Stimulated activated CD4-positive, alpha-beta T cell treated with anti-CD3 and anti-CD28 coated beads, TNF-alpha, amount 100 ng/mL, for 24 hours (primary cell): ENCODE measurements at regions not wholly inside any gene's neighbourhood (a gene's known extent, or its start where the extent isn't known, plus 50 kb on each side); places are given as distances from the start of the nearest gene placed in this dataset.

Experiments
- DNase-seq, 3 experiments: peaks; one replicate each; pipeline ENCODE4 v3.0.0-alpha.2; 2020; ENCODE audit warnings: low read depth in 3 of 3

DNA sequence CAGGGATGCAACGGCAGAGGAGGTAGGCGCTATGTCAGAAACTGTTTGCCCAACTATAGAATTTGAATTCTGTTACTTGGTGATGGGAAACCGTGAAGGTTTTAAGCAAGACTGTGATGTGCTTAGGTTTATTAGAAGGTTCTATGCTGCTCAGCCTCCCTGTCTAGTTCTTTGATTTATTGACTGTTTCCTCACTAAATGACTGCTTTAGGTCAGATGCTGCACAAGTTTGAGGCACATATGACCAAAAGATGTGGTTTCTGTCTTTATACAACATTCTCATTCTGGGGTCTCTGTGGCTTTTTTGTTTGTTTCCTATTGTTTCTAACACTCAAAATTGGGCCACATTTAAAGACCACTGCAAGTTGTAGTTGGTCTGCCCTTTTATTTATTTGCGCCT is 323.0 kb upstream of the OBI1 start:
- no peak for DNase-seq

DNA sequence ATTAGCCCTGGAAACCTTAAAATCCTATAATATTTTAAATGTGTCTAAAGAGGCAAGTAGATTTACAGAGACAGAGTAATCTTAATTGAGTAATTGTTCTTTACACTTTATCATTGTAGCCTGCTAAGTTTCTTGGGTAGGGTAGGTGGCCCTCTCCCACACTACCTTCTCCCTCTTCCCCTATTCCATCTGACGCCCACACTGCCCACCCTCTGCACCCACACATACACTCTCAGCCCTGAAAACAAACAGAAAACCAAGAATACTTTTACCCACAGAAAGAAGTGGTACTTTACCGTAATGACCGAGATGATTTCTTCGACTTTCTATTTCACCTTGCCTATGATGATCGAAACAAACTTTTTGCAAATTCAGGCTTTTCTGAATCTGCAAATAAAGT is 320.4 kb upstream of the OBI1 start:
- DNase-seq = no peak

DNA sequence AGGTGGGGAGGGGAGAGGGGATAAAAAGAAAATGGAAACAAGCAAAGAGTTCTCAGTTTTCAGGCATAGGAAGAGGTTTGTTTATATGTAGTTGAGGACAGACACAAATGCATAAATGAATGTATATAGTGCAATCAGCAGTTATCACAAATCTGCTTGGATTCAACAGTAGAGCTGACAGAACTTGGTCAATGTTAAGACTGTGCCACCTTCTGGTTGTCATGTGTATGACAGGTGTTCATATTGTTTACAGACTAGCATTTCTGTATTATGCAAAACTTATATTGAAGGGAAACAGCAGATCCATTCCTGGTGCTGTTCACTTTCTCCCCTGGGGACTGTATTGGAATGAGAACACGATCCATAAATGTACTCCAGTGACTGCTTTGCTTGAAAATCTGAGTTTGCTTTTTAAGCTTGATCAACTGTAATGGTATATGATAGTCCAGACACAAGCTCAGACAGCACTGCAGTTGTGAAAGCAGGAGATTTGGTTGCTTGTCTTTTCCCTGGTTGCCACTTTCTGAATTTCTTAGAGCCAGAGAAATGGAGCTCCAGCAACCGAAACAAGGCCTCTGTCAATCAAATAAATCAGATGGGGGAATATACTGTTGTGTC is 319.5 kb upstream of the OBI1 start:
- peak in 1 of 3 experiments; percentile 5 for DNase-seq

DNA sequence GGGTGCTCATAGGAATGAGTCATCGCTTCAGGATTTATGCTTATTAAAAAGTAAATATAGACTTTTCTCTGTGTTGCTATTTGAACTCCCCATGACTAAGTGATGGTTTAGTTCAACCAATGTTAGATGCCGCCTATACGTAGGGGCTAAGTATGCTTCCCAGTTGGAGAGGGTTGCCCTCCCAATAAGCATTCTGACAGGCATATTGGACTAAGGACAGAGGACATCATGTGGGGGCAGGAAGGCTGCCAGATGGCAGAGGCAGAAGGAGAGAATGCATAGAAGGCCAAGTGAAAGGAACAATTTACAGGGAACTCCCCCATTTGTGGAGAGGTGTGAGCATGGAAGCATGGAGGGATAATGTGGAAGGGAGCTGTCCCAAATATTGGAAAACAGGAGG is 318.4 kb upstream of the OBI1 start:
- no peak for DNase-seq

DNA sequence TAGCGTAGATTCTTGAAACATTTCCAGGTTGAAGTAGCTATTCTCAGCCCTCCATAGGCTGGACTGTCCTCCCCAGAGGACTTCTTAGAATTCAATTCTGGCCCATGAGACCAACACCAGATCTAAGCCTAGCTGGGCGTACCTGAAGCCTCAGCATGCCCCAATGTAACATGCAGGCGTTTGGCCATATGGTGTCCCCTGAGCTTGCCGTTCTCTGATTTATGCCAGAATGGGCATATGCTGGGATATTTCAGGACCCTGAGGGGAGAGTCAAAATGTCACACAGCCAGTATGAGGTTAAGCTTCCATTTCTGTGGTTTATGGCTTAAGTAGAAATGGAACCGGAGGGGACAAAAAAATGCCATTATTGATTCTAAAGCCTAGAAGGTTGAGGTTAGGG is 317.7 kb upstream of the OBI1 start:
- no peak for DNase-seq

DNA sequence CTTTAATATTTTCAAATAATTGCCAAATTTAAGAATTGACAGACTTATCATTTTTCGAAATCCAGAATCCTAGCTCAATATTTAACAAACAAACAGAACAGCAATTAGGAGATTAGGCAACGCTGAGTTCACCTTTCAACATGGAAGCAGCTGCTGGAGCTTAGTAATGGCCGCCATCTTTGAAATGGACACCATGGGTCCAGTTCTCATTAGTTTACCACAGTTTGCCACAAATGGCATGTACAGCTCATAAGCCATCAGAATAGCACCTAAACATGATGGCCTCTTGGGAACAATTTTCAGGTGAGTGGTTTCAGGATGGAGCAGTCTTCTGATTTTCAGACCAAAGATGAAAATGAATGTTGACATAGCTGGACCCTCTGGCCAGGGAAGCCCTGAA is 313.6 kb upstream of the OBI1 start:
- DNase-seq = no peak

DNA sequence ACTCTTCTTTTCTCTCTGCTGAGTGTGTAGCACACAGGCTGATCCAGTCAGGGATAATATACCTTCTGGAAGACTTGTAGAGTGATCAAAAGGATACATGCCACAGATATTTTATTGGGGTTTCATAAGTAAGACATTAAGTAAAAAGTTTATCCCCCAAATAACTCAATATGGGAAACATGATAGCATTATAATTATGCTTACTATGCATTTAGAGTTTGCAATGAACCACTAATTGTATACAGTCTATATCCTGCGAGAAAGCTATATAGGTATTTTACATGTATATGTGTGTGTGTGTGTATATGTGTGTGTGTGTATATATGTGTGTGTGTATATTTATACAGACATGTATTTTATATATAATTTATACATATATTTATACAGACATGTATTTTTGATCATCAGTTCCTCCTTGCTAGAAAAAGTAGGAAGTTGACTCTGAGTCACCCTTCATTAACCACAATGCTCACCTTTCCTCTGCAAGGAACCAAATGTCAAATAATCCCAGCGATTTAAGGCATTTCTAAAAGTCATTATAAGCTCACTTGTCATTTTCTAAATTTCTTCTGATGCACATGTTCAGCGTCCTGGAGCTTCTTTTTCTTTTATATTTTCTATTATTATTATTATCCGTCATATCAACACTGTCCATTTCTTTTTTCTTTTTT is 312.5 kb upstream of the OBI1 start:
- no peak for DNase-seq

DNA sequence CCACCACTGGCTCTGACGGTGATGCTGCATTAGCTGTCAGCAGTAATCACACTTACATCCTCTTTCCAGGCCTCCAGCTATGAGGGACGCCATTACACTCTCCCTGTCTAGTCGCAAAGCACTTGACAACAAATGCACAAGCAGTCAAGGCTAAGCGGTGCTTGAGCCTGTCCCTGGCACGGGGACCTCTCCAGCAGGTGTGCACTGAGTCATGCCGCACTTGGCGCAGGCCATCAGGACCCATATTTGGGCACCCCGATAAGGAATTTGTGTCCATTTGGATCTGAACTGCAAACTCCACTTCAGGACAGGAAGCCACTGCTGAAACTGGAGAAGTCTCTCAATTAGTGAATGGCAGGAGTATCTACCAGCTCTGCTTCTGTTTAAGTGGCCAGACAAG is 301.9 kb upstream of the OBI1 start:
- no peak for DNase-seq

DNA sequence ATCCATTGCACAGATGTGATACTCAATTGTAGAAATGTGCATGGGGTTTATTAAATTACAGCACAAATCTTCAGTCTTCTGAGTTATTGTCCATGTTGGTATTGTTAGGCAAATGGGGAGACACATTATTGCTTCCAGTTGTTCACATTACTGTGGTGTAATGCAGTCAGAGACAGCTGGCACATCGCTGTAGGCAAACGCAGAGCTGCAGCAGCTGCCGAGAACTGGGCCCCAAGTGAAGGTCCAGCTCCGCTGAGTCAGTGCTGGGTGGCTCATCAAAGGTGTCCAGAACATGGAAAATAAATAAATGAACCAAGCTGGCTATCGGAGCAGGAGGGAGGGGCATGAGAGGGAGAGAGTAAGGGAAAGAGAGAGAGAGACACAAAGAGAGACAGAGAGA is 299.1 kb upstream of the OBI1 start:
- no peak for DNase-seq

DNA sequence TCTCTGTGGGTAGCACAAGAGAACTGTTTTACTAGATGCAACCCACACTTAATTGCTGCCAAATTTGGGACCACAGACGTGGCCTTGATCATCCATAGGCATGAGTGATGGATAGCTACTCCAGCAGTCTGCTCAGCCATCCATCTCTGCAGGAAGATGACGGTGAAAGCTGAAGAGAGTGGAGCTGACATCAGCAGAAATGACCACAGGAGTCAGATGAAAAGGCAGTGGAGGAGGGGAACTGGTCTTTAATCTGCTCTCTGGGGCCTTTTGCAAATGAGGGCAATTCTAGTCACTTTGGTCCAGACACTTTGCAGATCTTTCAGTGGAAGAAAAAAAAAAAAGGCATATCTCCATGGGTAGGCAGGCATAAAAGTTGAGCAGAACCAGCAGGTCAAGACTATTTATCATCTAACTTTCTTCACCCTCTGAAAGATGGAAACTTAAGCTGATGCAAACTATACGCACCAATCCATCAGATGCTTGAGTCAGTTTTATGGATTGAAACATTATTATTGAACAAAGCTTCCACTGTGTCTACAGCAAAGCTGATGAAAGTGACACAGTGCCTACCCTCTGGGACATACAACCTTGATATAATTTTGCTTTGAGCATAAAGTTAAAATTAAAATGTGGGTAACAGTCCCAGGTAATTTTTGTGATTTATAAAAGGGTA is 281.6 kb upstream of the OBI1 start:
- no peak for DNase-seq

DNA sequence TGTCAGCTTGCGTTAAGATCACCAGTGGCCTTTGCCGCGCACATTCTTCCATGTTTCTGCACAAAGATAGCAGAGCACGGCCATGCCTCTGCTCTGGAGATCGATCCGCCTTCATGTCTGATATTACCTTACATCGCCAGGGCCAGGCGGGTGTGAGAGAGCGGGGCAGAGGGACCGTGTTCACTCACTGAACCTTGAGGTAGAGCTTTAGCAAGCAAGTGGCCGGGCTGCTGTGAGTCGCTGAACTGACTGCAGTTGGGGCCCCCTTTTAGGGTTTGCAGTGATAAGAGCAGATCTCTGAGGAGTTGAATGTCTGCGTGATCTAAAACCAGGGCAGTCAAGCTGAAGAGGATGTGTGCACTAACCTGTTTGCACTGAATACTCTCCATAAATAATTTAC is 275.4 kb upstream of the OBI1 start:
- DNase-seq = no peak

DNA sequence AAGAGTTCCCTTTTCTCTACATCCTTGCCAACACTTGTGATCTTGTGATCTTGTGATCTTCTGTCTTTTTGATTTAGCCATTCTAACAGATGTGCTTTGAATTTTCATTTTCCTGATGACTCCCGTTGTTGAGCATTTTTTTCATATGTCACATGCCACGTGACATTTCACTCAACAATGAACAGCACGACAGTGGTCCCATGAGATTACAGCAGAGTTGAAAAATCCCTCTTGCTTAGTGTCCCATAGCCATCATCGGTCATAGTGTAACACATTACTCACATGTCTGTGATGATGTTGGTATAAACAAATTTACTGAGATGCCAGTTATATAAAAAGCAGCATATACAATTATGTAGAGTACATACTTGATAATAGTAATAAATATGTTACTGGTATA is 256.1 kb upstream of the OBI1 start:
- no peak for DNase-seq

DNA sequence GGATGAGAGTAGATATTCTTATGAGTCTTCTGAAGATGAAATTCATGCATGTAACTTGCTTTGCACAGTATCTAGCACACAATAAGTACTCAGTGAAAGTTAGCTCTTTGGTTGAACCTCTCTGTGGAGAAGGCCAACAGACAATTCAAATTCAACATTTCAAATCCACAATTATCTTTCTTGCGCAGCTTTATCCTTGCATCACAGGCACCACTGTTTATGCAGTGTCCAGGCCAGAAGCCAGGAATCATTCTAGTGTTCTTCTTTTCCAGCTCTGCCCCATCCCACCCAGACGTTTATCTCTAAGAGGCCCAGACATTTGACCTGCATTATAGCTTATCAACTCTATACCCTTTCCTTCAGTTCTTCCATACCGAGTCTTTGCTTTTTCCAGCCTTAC is 254.7 kb upstream of the OBI1 start:
- no peak for DNase-seq

DNA sequence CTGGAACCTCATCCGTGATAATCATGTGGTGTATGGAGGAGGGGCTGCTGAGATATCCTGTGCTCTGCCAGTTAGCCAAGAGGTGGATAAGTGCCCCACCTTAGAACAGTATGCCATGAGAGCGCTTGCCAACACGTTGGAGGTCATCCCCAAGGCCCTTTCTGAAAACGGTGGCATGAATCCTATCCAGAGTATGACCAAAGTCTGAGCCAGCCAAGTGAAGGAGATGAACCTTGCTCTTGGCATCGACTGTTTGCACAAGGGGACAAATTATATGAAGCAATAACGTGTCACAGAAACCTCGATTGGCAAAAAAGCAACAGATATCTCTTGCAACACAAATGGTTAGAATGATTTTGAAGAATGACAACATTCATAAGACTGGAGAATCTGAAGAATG is 251.2 kb upstream of the OBI1 start:
- DNase-seq = no peak

DNA sequence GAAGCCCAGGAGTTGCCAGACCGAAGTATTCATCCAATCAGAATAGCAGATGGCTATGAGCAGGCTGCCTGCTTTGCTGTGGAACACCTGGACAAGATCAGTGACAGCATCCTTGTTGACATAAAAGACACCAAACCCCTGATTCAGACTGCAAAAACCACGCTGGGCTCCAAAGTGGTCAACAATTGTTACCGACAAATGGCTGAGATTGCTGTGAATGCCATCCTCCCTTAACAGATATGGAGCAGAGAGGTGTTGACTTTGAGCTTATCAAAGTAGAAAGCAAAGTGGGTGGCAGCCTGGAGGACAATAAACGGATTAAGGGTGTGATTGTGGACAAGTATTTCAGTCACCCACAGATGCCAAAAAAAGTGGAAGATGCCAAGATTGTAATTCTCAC is 250.3 kb upstream of the OBI1 start:
- DNase-seq = no peak

DNA sequence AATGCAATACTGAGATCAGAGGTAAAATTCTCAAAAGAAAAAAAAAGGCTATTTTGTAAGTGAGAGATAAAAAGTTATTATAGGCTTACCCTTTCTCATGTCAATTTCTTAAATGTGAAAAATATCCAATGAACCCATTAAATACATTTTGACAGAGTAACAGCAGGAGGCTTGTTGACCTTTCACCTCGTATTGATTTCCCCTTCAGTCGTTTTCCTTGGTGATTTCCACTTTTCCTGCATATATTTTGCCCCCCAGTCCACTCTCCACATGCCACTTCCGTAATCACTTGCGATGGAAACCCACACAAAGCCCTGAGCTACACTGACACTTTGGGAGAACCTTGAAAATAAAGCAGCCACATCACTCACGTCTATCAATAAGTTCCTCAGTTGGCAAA is 248.1 kb upstream of the OBI1 start:
- no peak for DNase-seq

DNA sequence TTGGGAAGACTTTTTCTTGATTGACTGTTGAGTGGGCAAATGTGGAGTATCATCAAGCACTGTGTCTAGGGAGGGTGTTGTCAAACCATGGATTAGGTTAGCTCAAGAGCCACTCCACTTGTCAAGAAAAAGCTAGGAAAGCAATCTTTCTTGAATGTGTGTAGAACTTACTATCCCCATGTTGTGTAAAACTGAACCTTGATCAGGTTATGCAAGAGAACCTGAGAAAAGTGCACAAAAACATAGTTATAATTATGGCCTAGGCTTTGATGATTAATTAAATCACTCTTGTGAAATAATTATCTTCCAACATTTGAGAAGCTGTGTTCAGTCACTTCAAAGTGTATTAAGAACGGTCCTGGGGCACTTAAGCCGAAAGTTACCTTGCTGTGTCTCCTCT is 238.2 kb upstream of the OBI1 start:
- no peak for DNase-seq

DNA sequence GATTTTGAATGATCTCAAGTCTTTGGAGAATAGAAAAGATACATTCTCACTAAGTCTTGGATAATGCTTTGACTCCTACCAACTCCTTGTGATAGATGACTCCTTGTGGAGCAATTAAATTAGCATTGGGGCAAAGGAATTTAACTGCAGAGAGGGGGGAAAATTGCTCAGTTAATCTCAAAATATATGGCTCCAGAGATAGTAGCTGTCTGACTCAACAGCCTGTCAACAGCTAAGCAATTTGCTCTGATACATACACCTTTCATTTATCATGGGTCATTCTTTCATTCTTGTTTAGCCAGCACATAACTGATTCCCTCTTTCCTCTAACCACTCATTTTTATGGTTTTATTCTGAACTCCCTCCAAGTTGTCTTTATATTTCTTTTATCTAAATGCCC is 225.6 kb upstream of the OBI1 start:
- no peak for DNase-seq

DNA sequence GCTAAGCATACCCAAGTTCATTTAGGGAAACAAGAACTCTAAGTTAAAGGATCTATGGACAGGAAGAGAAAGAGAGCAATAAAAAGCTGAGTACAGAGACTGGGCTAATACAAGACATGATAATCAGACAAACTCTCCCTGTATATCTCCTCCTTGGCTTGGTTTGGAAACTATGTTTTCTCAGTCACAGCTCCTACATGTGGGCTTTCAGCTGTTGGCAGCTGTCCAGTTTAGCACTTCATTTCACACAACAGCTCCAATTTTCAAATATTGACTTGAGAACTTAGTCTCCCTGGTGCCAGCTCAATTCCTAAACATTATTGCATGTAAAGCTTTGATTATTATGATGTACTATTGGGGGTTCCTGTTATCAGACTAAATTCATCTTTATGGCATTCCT is 222.8 kb upstream of the OBI1 start:
- DNase-seq = no peak

DNA sequence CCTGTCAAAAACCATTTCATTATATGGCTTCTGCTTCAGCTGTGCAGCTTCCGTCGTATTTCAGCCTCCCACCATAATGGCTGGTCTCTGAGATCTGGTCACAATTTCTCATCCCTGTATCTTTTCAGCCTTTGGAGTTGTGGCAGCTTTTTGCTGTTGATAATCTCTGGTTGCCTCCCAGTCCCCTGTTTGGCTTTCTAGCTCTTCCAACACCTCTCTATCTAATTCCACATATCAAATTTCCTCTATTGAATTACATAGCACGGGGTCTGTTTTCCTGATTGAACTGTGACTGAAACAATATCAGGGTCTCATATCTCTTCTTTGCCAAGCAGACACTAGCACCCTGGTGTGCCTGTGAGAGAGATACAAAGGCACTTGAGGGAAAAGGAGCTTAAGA is 222.1 kb upstream of the OBI1 start:
- no peak for DNase-seq

DNA sequence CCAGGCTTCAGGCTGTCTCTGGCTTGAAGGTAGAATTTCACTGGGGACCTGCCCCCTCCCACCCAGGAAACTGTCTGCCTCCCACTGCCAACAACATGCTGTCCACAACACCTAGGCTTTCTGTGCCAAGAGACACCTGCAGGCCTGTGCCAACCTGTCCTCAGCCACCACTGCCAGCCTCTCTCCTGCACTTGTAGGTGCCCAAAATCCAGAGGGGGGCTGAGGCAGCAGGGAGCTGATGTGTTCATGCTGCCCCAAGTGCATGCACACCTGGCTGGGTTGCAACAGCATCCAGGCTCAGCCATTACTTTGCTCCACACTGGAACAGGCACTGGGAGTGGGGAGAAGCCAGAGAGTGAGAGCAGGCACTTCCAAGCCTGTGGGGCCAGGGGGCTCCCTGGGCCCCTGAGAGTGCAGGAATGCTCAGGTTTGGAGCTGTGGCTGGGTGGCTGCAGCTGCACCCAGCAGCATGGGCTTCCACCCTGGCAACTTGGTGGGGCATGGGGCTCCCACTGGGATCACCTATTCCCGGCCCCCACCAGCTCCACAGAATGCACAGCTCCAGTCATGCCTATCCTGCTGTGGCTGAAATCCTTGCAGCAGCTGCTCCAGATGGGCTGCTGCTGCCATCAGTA is 218.1 kb upstream of the OBI1 start:
- DNase-seq = no peak

DNA sequence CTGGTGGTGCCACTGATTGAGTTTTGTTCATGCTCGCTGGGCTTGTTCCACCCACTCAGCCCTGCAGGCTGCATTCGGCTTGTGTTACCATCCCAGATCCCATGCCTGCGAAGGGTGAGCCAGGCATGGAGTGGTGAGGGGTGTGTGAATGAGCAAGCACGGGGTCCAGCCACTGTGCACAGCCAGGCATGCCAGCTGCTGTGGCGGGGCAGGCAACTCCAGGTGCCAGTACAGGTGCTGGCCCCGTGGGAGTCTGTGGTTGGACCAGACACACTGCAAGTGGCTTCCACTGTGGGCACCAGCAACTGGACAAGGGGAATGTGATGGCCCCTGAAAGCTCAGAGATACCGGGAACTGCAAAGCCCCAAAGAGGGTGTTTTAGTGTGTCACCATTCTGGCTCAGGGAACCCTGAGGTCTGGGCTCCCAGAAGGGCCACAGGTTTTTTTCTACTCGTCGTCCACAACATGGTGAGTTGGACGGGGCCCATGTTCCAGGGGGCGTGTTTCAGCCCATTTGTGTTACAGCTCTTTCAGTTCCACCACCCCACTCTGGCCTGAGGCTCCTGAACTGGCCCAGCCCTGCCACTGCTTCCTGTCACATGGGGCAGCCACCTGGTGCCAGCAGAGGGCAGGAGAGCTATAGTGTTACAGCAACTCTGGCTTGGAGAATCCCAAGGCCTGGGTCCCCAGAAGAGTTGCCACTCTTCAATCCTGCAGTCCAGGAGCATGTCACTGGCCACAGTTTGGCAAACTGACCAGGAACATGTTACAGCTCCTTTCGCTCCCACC is 217.0 kb upstream of the OBI1 start:
- DNase-seq = no peak
